ENCODE measurements at regions not wholly inside any gene's neighbourhood (a gene's known extent, or its start where the extent isn't known, plus 50 kb on each side); places are given as distances from the start of the nearest gene placed in this dataset.

DNA sequence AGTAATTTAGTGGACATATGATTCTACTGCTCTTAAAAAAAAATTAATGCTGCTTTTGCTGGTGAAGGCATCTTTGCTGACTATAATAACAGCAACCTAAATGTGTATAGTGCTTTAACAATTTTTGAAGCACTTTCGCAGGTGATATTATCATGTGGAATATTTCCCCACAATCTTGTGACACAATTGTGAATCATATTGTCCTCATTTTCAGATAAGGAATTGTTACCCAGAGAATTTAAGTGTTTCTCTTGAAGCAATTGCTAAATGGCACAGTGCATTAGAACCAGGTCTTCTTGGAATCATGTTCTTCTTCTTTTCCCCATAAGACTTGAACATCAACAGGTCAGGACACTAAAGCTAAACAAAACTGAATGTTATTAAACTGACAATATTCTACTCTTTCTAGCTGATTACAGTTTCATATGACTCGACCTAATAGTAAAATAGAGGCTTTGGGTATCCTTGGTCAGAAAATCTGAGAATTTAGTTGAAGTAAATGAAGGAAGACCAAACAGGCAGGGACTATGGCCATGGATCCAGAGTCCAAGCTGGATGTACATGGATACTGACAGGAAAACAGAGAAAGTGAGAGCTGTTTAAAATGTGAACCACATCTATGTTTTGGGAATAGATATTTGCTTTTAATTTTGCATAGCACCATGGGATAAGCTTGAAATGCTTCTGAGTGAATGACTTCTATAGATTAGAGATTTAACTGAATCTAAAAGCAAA is 121.8 kb upstream of the SLC35B3 start:
- TF ChIP-seq, protein P1, sequence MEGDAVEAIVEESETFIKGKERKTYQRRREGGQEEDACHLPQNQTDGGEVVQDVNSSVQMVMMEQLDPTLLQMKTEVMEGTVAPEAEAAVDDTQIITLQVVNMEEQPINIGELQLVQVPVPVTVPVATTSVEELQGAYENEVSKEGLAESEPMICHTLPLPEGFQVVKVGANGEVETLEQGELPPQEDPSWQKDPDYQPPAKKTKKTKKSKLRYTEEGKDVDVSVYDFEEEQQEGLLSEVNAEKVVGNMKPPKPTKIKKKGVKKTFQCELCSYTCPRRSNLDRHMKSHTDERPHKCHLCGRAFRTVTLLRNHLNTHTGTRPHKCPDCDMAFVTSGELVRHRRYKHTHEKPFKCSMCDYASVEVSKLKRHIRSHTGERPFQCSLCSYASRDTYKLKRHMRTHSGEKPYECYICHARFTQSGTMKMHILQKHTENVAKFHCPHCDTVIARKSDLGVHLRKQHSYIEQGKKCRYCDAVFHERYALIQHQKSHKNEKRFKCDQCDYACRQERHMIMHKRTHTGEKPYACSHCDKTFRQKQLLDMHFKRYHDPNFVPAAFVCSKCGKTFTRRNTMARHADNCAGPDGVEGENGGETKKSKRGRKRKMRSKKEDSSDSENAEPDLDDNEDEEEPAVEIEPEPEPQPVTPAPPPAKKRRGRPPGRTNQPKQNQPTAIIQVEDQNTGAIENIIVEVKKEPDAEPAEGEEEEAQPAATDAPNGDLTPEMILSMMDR (IDR thresholded peaks at IDR 0.05 in 2 of 3, conservative IDR thresholded peaks at IDR 0.05 in 1 of 3; ENCODE audit: borderline replicate concordance in 1 of 3, insufficient read depth in 1 of 3, low read depth in 2 of 3, low read length in 2 of 3): no peak
- TF ChIP-seq, protein P2, sequence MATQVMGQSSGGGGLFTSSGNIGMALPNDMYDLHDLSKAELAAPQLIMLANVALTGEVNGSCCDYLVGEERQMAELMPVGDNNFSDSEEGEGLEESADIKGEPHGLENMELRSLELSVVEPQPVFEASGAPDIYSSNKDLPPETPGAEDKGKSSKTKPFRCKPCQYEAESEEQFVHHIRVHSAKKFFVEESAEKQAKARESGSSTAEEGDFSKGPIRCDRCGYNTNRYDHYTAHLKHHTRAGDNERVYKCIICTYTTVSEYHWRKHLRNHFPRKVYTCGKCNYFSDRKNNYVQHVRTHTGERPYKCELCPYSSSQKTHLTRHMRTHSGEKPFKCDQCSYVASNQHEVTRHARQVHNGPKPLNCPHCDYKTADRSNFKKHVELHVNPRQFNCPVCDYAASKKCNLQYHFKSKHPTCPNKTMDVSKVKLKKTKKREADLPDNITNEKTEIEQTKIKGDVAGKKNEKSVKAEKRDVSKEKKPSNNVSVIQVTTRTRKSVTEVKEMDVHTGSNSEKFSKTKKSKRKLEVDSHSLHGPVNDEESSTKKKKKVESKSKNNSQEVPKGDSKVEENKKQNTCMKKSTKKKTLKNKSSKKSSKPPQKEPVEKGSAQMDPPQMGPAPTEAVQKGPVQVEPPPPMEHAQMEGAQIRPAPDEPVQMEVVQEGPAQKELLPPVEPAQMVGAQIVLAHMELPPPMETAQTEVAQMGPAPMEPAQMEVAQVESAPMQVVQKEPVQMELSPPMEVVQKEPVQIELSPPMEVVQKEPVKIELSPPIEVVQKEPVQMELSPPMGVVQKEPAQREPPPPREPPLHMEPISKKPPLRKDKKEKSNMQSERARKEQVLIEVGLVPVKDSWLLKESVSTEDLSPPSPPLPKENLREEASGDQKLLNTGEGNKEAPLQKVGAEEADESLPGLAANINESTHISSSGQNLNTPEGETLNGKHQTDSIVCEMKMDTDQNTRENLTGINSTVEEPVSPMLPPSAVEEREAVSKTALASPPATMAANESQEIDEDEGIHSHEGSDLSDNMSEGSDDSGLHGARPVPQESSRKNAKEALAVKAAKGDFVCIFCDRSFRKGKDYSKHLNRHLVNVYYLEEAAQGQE (IDR thresholded peaks at IDR 0.05; ENCODE audit: low read depth): no peak
- TF ChIP-seq POLR2A (IDR thresholded peaks at IDR 0.05; ENCODE audit: borderline replicate concordance, extremely low read depth, insufficient read depth, insufficient read length) (no peak), EZH2 (IDR thresholded peaks at IDR 0.05) (no peak), EZH2phosphoT487 (IDR thresholded peaks at IDR 0.05; ENCODE audit: borderline replicate concordance) (no peak)
